Endodermal cell (in vitro differentiated cells): ENCODE measurements at regions not wholly inside any gene's neighbourhood (a gene's known extent, or its start where the extent isn't known, plus 50 kb on each side); places are given as distances from the start of the nearest gene placed in this dataset.

ENCODE experiments used
- DNase-seq: peaks from one replicate; pipeline ENCODE4 v3.0.0-alpha.2; 2017
- H3K27ac ChIP-seq: 2 replicates; pipeline ENCODE4 v1.5.1; 2013; ENCODE audit warnings: mild to moderate bottlenecking, low read depth, low read length, moderate library complexity
- H3K27me3 ChIP-seq: 2 replicates; pipeline ENCODE4 v1.6.1; 2013; ENCODE audit warnings: mild to moderate bottlenecking, low read length, moderate library complexity; ENCODE audit not compliant: insufficient read depth, control insufficient read depth, poor library complexity, severe bottlenecking
- H3K36me3 ChIP-seq: 2 replicates; pipeline ENCODE4 v1.7.0; 2013; ENCODE audit warnings: mild to moderate bottlenecking, low read length, moderate library complexity; ENCODE audit not compliant: control insufficient read depth, insufficient read depth
- H3K4me1 ChIP-seq: one replicate; pipeline ENCODE4 v1.7.0; 2013; ENCODE audit warnings: low read length; ENCODE audit not compliant: control insufficient read depth, insufficient read depth
- H3K4me3 ChIP-seq: 2 replicates; pipeline ENCODE4 v1.5.1; 2013; ENCODE audit warnings: mild to moderate bottlenecking, low read length, moderate library complexity
- H3K9ac ChIP-seq: 2 replicates; pipeline ENCODE4 v1.6.1; 2013; ENCODE audit warnings: mild to moderate bottlenecking, low read length, moderate library complexity; ENCODE audit not compliant: poor library complexity, severe bottlenecking; ENCODE audit errors: extremely low read depth
- H3K9me3 ChIP-seq: 2 replicates; pipeline ENCODE4 v1.6.1; 2013; ENCODE audit warnings: mild to moderate bottlenecking, low read length, moderate library complexity; ENCODE audit not compliant: control insufficient read depth
- H3K27ac Mint-ChIP-seq: 2 replicates; pipeline ENCODE4 v1.8.0; 2020; ENCODE audit warnings: mixed read lengths
- H3K27me3 Mint-ChIP-seq: 2 replicates; pipeline ENCODE4 v1.8.0; 2021; ENCODE audit warnings: mild to moderate bottlenecking, mixed read lengths; ENCODE audit not compliant: insufficient read depth
- H3K36me3 Mint-ChIP-seq: 2 replicates; pipeline ENCODE4 v1.8.0; 2020; ENCODE audit warnings: low read depth, mixed read lengths
- H3K4me1 Mint-ChIP-seq: 2 replicates; pipeline ENCODE4 v1.8.0; 2020; ENCODE audit warnings: mixed read lengths
- H3K4me3 Mint-ChIP-seq: 2 replicates; pipeline ENCODE4 v1.8.0; 2020; ENCODE audit warnings: mild to moderate bottlenecking, moderate library complexity, mixed read lengths
- H3K9me3 Mint-ChIP-seq: 2 replicates; pipeline ENCODE4 v1.8.0; 2020; ENCODE audit warnings: mild to moderate bottlenecking, mixed read lengths
- CTCF ChIP-seq: fragments of 200-600 bp; sonication (generic); conservative IDR thresholded peaks from 2 replicates; pipeline ENCODE4 v1.5.0; 2021; ENCODE audit warnings: antibody characterized with exemption, mild to moderate bottlenecking
- WGBS, 2 experiments: methylation state at CpG; one replicate each; pipeline versions ENCODE4 v1.1.5 to v1.1.7; 2013; ENCODE audit warnings: missing lambda C conversion rate in 2 of 2, mixed read lengths in 1 of 2; ENCODE audit not compliant: insufficient coverage in 1 of 2, insufficient read length in 1 of 2; 5-methylcytosine and 5-hydroxymethylcytosine counted together

- peaks cover 11% of the 10 kb centered on the region for H3K27me3 ChIP-seq
- WGBS, 2 experiments = 89 to 92% methylated on average over 3 to 4 of the region's 4 CpGs
- TF ChIP-seq CTCF = no peak
- no peaks in the 10 kb centered on the region for H3K36me3 ChIP-seq
- H3K27ac Mint-ChIP-seq = no peak overlapping the region
- no peaks in the 10 kb centered on the region for H3K9me3 Mint-ChIP-seq
- H3K36me3 Mint-ChIP-seq = no peaks in the 10 kb centered on the region
- H3K9ac ChIP-seq = no peak overlapping the region
- H3K4me3 Mint-ChIP-seq = no peak overlapping the region
- peaks cover 3% of the 10 kb centered on the region for H3K27me3 Mint-ChIP-seq
- peaks cover 3% of the 10 kb centered on the region for H3K4me1 Mint-ChIP-seq
- H3K4me3 ChIP-seq = no peak overlapping the region
- no peak overlapping the region for H3K27ac ChIP-seq
- DNase-seq = no peak
- H3K9me3 ChIP-seq = no peaks in the 10 kb centered on the region
- no peaks in the 10 kb centered on the region for H3K4me1 ChIP-seq
These were observed 728.8 kb upstream of the RBFOX1 start for GRCh38 chr16:6603780-6604325.

GRCh38 chr16:6602405-6602804 lies 730.2 kb upstream of the RBFOX1 start:
- H3K36me3 Mint-ChIP-seq = no peaks in the 10 kb centered on the region
- no peak for TF ChIP-seq CTCF
- no peak overlapping the region for H3K4me3 Mint-ChIP-seq
- H3K27me3 ChIP-seq = peaks cover 6% of the 10 kb centered on the region
- DNase-seq = no peak
- no peaks in the 10 kb centered on the region for H3K4me1 ChIP-seq
- H3K4me1 Mint-ChIP-seq = peaks cover 3% of the 10 kb centered on the region
- H3K9me3 ChIP-seq = no peaks in the 10 kb centered on the region
- H3K4me3 ChIP-seq = no peak overlapping the region
- H3K27ac Mint-ChIP-seq = no peak overlapping the region
- H3K9ac ChIP-seq = no peak overlapping the region
- H3K27me3 Mint-ChIP-seq = no peaks in the 10 kb centered on the region
- H3K27ac ChIP-seq = no peak overlapping the region
- 92 to 100% methylated on average over 1 of the region's 1 CpG for WGBS, 2 experiments
- H3K36me3 ChIP-seq = no peaks in the 10 kb centered on the region
- no peaks in the 10 kb centered on the region for H3K9me3 Mint-ChIP-seq

GRCh38 chr16:6600167-6600566 lies 732.5 kb upstream of the RBFOX1 start:
- no peaks in the 10 kb centered on the region for H3K36me3 Mint-ChIP-seq
- no peaks in the 10 kb centered on the region for H3K4me1 ChIP-seq
- no peak for TF ChIP-seq CTCF
- 52 to 72% methylated on average over 4 to 6 of the region's 6 CpGs for WGBS, 2 experiments
- H3K27me3 ChIP-seq = peaks cover 4% of the 10 kb centered on the region
- DNase-seq = no peak
- H3K9me3 ChIP-seq = no peaks in the 10 kb centered on the region
- no peak overlapping the region for H3K9ac ChIP-seq
- no peaks in the 10 kb centered on the region for H3K9me3 Mint-ChIP-seq
- no peaks in the 10 kb centered on the region for H3K36me3 ChIP-seq
- H3K4me1 Mint-ChIP-seq = peaks cover 5% of the 10 kb centered on the region
- no peak overlapping the region for H3K27ac ChIP-seq
- H3K4me3 ChIP-seq = no peak overlapping the region
- no peaks in the 10 kb centered on the region for H3K27me3 Mint-ChIP-seq
- no peak overlapping the region for H3K4me3 Mint-ChIP-seq
- H3K27ac Mint-ChIP-seq = no peak overlapping the region
